ENCODE measurements at regions not wholly inside any gene's neighbourhood (a gene's known extent, or its start where the extent isn't known, plus 50 kb on each side); places are given as distances from the start of the nearest gene placed in this dataset.

DNA sequence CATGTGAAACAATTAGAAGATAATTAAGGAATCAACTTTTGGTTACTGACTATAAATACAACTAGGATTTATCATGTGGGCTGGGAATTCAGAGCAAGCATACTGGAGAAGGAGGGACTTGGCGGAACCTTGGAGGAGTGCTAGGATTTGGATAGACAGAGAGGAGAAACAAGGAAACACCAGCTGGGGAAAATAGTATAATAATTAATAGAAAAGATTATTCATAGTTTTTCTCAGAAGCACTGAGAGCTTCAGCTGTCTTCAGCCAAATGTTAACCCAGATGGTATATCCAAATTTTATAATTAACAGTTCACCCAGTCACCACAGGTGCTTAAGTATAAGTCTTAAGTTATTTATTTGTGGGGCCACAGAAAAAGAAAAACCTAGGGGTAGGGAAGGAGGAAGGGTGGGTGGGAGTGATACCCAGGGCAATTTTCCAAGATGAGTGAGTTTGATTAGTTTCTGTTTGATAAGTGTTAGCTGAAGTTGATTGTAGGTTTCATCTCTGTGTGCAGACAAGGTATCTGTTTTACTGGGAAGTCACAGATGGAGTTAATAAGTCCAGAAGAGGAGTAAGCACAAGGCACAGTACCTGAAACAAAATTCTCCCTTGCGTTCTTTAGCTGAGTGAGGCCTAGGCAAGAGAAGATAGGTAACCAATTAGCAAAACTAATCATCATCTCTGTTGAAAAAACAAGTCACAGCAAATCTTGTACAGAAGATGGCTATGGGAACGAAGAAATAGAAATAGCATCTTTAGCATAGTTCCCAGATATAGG, 175.5 kb downstream of the TFAP2B start:
- TF ChIP-seq, protein P1, sequence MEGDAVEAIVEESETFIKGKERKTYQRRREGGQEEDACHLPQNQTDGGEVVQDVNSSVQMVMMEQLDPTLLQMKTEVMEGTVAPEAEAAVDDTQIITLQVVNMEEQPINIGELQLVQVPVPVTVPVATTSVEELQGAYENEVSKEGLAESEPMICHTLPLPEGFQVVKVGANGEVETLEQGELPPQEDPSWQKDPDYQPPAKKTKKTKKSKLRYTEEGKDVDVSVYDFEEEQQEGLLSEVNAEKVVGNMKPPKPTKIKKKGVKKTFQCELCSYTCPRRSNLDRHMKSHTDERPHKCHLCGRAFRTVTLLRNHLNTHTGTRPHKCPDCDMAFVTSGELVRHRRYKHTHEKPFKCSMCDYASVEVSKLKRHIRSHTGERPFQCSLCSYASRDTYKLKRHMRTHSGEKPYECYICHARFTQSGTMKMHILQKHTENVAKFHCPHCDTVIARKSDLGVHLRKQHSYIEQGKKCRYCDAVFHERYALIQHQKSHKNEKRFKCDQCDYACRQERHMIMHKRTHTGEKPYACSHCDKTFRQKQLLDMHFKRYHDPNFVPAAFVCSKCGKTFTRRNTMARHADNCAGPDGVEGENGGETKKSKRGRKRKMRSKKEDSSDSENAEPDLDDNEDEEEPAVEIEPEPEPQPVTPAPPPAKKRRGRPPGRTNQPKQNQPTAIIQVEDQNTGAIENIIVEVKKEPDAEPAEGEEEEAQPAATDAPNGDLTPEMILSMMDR (IDR thresholded peaks at IDR 0.05; ENCODE audit: low read depth, low read length, poor library complexity, severe bottlenecking) = no peak
- TF ChIP-seq EZH2phosphoT487 (IDR thresholded peaks at IDR 0.05; ENCODE audit: borderline replicate concordance, low read length) = no peak
